SK-N-SH treated with all-trans-retinoic acid at 6 μM for 48 hours (cell line): ENCODE measurements at regions not wholly inside any gene's neighbourhood (a gene's known extent, or its start where the extent isn't known, plus 50 kb on each side); places are given as distances from the start of the nearest gene placed in this dataset.

Experiments used
- ATAC-seq: fragments of 200-7000 bp; cut with Tn5 transposase; 3 replicates; pipeline ENCODE4 v1.9.1; 2020; ENCODE audit warnings: mild to moderate bottlenecking, moderate library complexity
- ARNTL ChIP-seq: fragments of 450-650 bp; formaldehyde crosslinking; IDR thresholded peaks from 2 replicates; pipeline ENCODE4 v1.5.0; 2020; ENCODE audit warnings: low read depth, mild to moderate bottlenecking, moderate library complexity, borderline replicate concordance
- BACH2 ChIP-seq: fragments of 250-450 bp; sonication (Bioruptor Pico); IDR thresholded peaks from 2 replicates; pipeline ENCODE4 v1.9.0; 2021; ENCODE audit warnings: mild to moderate bottlenecking, borderline replicate concordance
- CREB5 ChIP-seq: fragments of 250-450 bp; sonication (Bioruptor Pico); IDR thresholded peaks from 2 replicates; pipeline ENCODE4 v1.5.1; 2020; ENCODE audit warnings: low read depth, mild to moderate bottlenecking, moderate library complexity
- CSDC2 ChIP-seq: fragments of 250-450 bp; sonication (Bioruptor Pico); IDR thresholded peaks from 2 replicates; pipeline ENCODE4 v1.5.0; 2020; ENCODE audit warnings: mild to moderate bottlenecking, moderate library complexity
- CSRNP3 ChIP-seq: fragments of 250-450 bp; sonication (Bioruptor Pico); IDR thresholded peaks from 2 replicates; pipeline ENCODE4 v1.5.1; 2021; ENCODE audit warnings: mild to moderate bottlenecking, moderate library complexity
- ESRRG ChIP-seq: fragments of 250-450 bp; sonication (Bioruptor Pico); IDR thresholded peaks from 2 replicates; pipeline ENCODE4 v1.6.1; 2021; ENCODE audit warnings: mild to moderate bottlenecking
- GLIS3 ChIP-seq: fragments of 250-450 bp; sonication (Bioruptor Pico); IDR thresholded peaks from 2 replicates; pipeline ENCODE4 v1.5.0; 2020; ENCODE audit warnings: mild to moderate bottlenecking, moderate library complexity
- ISL1 ChIP-seq: fragments of 250-450 bp; sonication (Bioruptor Pico); IDR thresholded peaks from 2 replicates; pipeline ENCODE4 v2.1.2; 2022; ENCODE audit warnings: mild to moderate bottlenecking, moderate library complexity
- OSR1 ChIP-seq: fragments of 250-450 bp; sonication (Bioruptor Pico); IDR thresholded peaks from 2 replicates; pipeline ENCODE4 v1.8.0; 2022; ENCODE audit warnings: moderate library complexity, mild to moderate bottlenecking, inconsistent platforms
- POU6F1 ChIP-seq: fragments of 250-450 bp; sonication (Bioruptor Pico); IDR thresholded peaks from 2 replicates; pipeline ENCODE4 v1.8.0; 2021; ENCODE audit warnings: low read depth, mild to moderate bottlenecking, moderate library complexity, borderline replicate concordance
- PPARA ChIP-seq: fragments of 250-450 bp; sonication (Bioruptor Pico); IDR thresholded peaks from 2 replicates; pipeline ENCODE4 v1.5.0; 2020; ENCODE audit warnings: mild to moderate bottlenecking, borderline replicate concordance
- RARB ChIP-seq: fragments of 250-450 bp; sonication (Bioruptor Pico); IDR thresholded peaks from 2 replicates; pipeline ENCODE4 v1.8.0; 2021; ENCODE audit warnings: mild to moderate bottlenecking, moderate library complexity
- SNAI2 ChIP-seq: fragments of 250-450 bp; sonication (Bioruptor Pico); IDR thresholded peaks from 2 replicates; pipeline ENCODE4 v1.5.0; 2020; ENCODE audit warnings: mild to moderate bottlenecking, moderate library complexity
- TCF4 ChIP-seq: fragments of 250-450 bp; sonication (Bioruptor Pico); IDR thresholded peaks from 2 replicates; pipeline ENCODE4 v1.8.0; 2021; ENCODE audit warnings: mild to moderate bottlenecking, moderate library complexity, borderline replicate concordance
- TOX ChIP-seq: fragments of 250-450 bp; sonication (Bioruptor Pico); IDR thresholded peaks from 2 replicates; pipeline ENCODE4 v1.8.0; 2021; ENCODE audit warnings: mild to moderate bottlenecking, moderate library complexity, borderline replicate concordance
- ZC3H10 ChIP-seq: fragments of 250-450 bp; sonication (Bioruptor Pico); IDR thresholded peaks from 2 replicates; pipeline ENCODE4 v1.5.1; 2021; ENCODE audit warnings: mild to moderate bottlenecking, moderate library complexity
- ZFP3 ChIP-seq: fragments of 250-450 bp; sonication (Bioruptor Pico); IDR thresholded peaks from 2 replicates; pipeline ENCODE4 v1.5.0; 2020; ENCODE audit warnings: mild to moderate bottlenecking, moderate library complexity
- ZFP30 ChIP-seq: fragments of 450-650 bp; formaldehyde crosslinking; IDR thresholded peaks from 2 replicates; pipeline ENCODE4 v1.5.0; 2022; ENCODE audit warnings: mild to moderate bottlenecking, moderate library complexity
- ZNF565 ChIP-seq: fragments of 450-650 bp; formaldehyde crosslinking; conservative IDR thresholded peaks from 2 replicates; pipeline ENCODE4 v1.5.0; 2020; ENCODE audit warnings: low read depth, mild to moderate bottlenecking, moderate library complexity
- ZNF70 ChIP-seq: fragments of 450-650 bp; formaldehyde crosslinking; IDR thresholded peaks from 2 replicates; pipeline ENCODE4 v1.5.0; 2020; ENCODE audit warnings: mild to moderate bottlenecking, moderate library complexity
- ZNF8 ChIP-seq: fragments of 450-650 bp; formaldehyde crosslinking; IDR thresholded peaks from 2 replicates; pipeline ENCODE4 v1.5.0; 2020; ENCODE audit warnings: mild to moderate bottlenecking, moderate library complexity
- TF ChIP-seq, protein P1 (sequence below): fragments of 250-450 bp; sonication (Bioruptor Pico); IDR thresholded peaks from 2 replicates; pipeline ENCODE4 v1.5.0; 2020; ENCODE audit warnings: mild to moderate bottlenecking, moderate library complexity

DNA sequence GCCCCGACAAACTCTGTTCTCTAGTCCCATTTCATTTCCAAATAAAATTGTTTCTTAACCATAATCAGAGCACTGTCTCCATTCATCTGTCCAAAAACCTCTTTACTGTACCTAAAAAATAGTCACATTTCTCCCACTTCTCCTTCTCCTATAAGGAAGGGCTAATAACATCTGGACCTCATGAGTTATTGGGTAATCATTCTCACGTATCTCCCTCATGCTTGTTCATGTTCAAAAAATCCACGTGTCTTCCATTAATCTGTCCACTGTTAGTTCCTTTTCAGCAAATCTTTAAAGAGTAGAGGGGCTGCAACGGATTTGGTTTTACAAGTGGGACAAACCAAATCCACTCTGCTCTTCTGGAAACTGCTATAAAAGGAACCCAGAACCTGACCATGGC, 1418.8 kb downstream of the MRPL39 start (continued):
- TF ChIP-seq TCF4 (CRISPR knock-in tag) (no peak), POU6F1 (CRISPR knock-in tag) (no peak), ARNTL (CRISPR knock-in tag) (no peak), ZC3H10 (CRISPR knock-in tag) (no peak)

DNA sequence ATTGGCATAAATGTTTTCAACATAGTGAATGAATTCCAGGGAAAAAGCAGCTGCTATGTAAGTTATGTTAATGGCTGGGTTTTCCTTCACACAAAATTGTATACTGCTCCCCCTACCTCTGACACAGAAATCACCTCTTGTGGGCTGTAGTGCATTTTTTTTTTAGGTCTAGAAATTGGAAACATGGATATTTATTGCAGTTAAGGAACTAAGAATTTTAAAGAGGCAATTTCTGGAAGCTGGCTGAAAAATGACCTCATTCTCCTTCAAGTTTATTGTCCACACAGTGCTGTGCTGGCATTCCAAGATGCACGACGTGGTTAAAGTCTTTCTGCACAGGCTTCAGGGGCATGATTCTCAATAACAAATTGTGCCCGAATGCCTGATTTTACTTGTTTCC, 1424.2 kb downstream of the MRPL39 start:
- no peak; the same call in 1 of the 3 replicates for ATAC-seq
- no peak for TF ChIP-seq ARNTL (CRISPR knock-in tag)

- ATAC-seq, result no peak
- TF ChIP-seq CSRNP3 (no peak), SNAI2 (CRISPR knock-in tag) (no peak), POU6F1 (CRISPR knock-in tag) (no peak), BACH2 (CRISPR knock-in tag) (no peak), ZNF70 (CRISPR knock-in tag) (no peak), ZNF8 (CRISPR knock-in tag) (no peak), ZNF565 (no peak), TOX (CRISPR knock-in tag) (no peak), ISL1 (CRISPR knock-in tag) (no peak), GLIS3 (no peak), ZFP3 (no peak), RARB (CRISPR knock-in tag) (no peak), TCF4 (CRISPR knock-in tag) (no peak)
- TF ChIP-seq, protein P1, sequence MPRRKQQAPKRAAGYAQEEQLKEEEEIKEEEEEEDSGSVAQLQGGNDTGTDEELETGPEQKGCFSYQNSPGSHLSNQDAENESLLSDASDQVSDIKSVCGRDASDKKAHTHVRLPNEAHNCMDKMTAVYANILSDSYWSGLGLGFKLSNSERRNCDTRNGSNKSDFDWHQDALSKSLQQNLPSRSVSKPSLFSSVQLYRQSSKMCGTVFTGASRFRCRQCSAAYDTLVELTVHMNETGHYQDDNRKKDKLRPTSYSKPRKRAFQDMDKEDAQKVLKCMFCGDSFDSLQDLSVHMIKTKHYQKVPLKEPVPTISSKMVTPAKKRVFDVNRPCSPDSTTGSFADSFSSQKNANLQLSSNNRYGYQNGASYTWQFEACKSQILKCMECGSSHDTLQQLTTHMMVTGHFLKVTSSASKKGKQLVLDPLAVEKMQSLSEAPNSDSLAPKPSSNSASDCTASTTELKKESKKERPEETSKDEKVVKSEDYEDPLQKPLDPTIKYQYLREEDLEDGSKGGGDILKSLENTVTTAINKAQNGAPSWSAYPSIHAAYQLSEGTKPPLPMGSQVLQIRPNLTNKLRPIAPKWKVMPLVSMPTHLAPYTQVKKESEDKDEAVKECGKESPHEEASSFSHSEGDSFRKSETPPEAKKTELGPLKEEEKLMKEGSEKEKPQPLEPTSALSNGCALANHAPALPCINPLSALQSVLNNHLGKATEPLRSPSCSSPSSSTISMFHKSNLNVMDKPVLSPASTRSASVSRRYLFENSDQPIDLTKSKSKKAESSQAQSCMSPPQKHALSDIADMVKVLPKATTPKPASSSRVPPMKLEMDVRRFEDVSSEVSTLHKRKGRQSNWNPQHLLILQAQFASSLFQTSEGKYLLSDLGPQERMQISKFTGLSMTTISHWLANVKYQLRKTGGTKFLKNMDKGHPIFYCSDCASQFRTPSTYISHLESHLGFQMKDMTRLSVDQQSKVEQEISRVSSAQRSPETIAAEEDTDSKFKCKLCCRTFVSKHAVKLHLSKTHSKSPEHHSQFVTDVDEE, result no peak
Observed at GRCh38 chr21:24179110-24179509, 1428.2 kb downstream of the MRPL39 start.

DNA sequence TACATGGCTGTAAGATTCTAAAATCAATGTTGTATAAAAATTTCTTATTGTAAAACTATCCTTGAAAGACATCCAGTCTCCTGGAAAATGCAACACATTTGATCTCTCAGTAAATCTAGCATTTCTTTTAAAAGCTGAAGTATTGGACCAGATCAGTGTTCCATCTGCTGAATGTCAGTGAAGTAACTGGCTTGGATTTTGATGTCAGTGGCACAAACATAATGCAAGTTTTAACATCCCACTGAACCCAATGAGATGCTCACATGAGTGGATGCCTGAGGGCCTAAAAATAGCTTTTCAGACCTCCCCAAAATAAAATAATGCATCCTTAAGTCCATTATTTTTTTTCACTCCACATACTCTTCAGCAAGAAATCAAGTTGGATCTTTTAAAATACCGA, 1432.2 kb downstream of the MRPL39 start:
- ATAC-seq, result no peak
- no peak for TF ChIP-seq RARB (CRISPR knock-in tag)
- no peak for TF ChIP-seq TOX (CRISPR knock-in tag)
- no peak for TF ChIP-seq PPARA (CRISPR knock-in tag)
- TF ChIP-seq GLIS3, result no peak
- TF ChIP-seq POU6F1 (CRISPR knock-in tag), result no peak
- no peak for TF ChIP-seq OSR1 (CRISPR knock-in tag)
- TF ChIP-seq ESRRG (CRISPR knock-in tag), result no peak
- no peak for TF ChIP-seq CSDC2 (CRISPR knock-in tag)
- TF ChIP-seq CSRNP3, result no peak
- no peak for TF ChIP-seq TCF4 (CRISPR knock-in tag)
- TF ChIP-seq BACH2 (CRISPR knock-in tag), result no peak
- no peak for TF ChIP-seq ZNF565
- TF ChIP-seq CREB5 (CRISPR knock-in tag), result no peak
- TF ChIP-seq ZFP30 (CRISPR knock-in tag), result no peak
- no peak for TF ChIP-seq ZFP3
- TF ChIP-seq ZC3H10 (CRISPR knock-in tag), result no peak
- no peak for TF ChIP-seq ZNF8 (CRISPR knock-in tag)
- TF ChIP-seq ARNTL (CRISPR knock-in tag), result no peak
